WERI-Rb-1 (cell line): ENCODE measurements at regions not wholly inside any gene's neighbourhood (a gene's known extent, or its start where the extent isn't known, plus 50 kb on each side); places are given as distances from the start of the nearest gene placed in this dataset.
"Not testable (repeated sequence)": the region's sequence is repeated elsewhere in the genome, so short reads cannot be mapped to it uniquely, and the experiment has no call there.

Experiments
- DNase-seq: peaks from one replicate; pipeline ENCODE4 v3.0.0-alpha.2; 2020
- H3K27ac ChIP-seq: fragments of 250-450 bp; sonication (Bioruptor Pico); 2 replicates; pipeline ENCODE4 v1.5.1; 2020; ENCODE audit warnings: mild to moderate bottlenecking, moderate library complexity
- H3K27me3 ChIP-seq: fragments of 250-450 bp; sonication (Bioruptor Pico); 2 replicates; pipeline ENCODE4 v1.5.1; 2021; ENCODE audit warnings: mild to moderate bottlenecking, low read depth, moderate library complexity; ENCODE audit not compliant: insufficient read depth, severe bottlenecking
- H3K36me3 ChIP-seq: fragments of 250-450 bp; sonication (Bioruptor Pico); 2 replicates; pipeline ENCODE4 v1.5.1; 2020; ENCODE audit warnings: mild to moderate bottlenecking, moderate library complexity
- H3K4me3 ChIP-seq: 2 replicates; pipeline ENCODE4 v1.5.1; 2011; ENCODE audit warnings: low read depth, mild to moderate bottlenecking, control low read depth, low read length
- H3K9me3 ChIP-seq: fragments of 250-450 bp; sonication (Bioruptor Pico); 2 replicates; pipeline ENCODE4 v1.5.1; 2021; ENCODE audit warnings: mild to moderate bottlenecking, moderate library complexity; ENCODE audit not compliant: severe bottlenecking
- TF ChIP-seq, protein P1 (sequence below): IDR thresholded peaks from 2 replicates; pipeline ENCODE4 v1.5.1; 2011; ENCODE audit warnings: low read depth, mild to moderate bottlenecking, control low read depth, inconsistent platforms, low read length

DNA sequence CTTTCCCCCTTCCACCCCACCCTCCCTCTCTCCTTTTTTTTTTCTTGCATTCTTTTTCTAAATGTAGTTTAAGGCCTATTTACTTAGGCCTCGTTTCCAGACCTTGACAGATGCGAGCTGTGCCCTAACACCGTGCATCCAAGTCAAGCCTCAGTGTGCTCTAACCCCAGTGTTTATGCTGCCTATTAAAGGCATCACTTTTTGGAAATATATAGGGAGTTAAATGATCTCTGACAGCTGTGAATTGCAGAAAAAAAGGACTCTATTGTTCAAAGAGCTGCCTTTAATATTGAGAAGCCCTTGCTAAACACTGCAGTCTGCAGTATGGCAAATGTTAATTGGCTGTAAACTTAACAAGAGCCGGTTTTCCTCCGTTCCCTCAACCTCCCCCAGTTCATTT lies 270.4 kb upstream of the TUT7 start:
- no peak overlapping the region for H3K27ac ChIP-seq

DNA sequence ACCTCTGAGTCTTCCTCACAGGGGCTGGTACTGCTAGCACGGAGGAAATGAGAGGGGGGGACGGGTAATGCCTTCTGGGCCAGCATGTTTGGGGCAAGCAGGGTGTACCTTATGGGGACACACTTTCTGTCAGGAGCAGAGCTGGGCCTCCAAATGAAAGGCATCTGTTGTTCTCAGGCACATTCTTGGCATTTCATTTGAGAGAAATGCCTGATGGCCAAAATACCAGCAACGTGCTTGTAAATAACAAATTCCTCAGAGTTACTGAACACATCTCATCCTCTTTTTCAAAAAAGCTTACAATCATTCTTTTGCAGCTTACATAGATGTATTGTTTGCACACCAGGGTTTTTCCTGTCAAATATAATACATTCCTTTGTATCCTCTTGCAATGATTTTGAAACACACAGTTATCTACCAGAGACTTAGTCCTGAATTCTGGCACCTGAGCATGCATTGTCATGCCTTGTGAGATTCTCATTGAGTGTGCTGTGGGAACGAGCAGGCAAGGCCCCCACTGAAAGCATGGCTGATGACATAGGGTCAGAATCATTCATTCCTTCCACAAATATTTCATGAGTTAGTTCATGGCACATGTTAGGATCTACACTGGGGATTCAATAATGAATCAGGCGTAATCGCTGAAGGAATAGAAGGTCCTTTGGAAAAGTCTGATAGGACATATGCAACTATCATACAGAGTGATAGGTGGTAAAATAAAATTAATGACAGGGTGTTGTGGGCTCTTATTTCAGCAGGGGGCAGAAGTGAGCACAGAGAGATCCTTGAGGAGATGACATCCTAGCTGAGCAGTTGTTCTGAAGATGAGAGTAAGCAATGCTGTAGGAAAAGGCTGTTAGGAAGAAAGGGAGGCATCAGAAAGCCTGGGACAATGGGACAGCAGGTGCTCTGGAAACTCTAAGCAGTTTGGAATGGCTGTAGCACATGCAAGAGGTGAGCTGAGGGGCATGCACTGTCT lies 260.9 kb upstream of the TUT7 start:
- Histone ChIP-seq H3K4me3 (no peak overlapping the region), H3K36me3 (no peaks in the 10 kb centered on the region), H3K9me3 (no peaks in the 10 kb centered on the region), H3K27ac (no peak overlapping the region), H3K27me3 (peaks cover 22% of the 10 kb centered on the region)
- DNase-seq = no peak
- TF ChIP-seq, protein P1, sequence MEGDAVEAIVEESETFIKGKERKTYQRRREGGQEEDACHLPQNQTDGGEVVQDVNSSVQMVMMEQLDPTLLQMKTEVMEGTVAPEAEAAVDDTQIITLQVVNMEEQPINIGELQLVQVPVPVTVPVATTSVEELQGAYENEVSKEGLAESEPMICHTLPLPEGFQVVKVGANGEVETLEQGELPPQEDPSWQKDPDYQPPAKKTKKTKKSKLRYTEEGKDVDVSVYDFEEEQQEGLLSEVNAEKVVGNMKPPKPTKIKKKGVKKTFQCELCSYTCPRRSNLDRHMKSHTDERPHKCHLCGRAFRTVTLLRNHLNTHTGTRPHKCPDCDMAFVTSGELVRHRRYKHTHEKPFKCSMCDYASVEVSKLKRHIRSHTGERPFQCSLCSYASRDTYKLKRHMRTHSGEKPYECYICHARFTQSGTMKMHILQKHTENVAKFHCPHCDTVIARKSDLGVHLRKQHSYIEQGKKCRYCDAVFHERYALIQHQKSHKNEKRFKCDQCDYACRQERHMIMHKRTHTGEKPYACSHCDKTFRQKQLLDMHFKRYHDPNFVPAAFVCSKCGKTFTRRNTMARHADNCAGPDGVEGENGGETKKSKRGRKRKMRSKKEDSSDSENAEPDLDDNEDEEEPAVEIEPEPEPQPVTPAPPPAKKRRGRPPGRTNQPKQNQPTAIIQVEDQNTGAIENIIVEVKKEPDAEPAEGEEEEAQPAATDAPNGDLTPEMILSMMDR = peak; percentile 38; the same call in 1 of the 2 replicates

More for the DNA sequence above, 270.4 kb upstream of the TUT7 start:
- no peaks in the 10 kb centered on the region for H3K9me3 ChIP-seq
- no peaks in the 10 kb centered on the region for H3K36me3 ChIP-seq
- TF ChIP-seq, protein P1 = no peak
- peaks cover 30% of the 10 kb centered on the region for H3K27me3 ChIP-seq
- H3K4me3 ChIP-seq = no peak overlapping the region
- no peak for DNase-seq

DNA sequence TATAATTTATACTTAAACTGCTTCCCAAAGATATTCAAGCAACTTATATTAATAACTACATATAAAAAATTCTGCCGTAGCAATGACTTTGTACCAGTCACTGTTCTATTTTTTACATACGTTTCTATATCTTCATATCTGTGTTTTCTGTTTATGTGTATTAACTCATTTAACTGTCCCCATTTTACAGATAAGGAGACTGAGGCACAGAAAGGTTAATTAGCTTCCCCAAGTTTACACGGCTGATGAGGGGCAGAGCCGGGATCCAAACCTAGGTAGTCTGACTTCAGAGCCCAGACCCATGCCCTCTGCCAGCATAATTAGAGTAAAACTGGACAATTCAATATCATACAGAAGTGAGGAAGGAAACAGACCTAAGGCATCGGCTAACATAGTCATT lies 259.7 kb upstream of the TUT7 start:
- Histone ChIP-seq H3K27me3 (peaks cover 18% of the 10 kb centered on the region), H3K27ac (no peak overlapping the region), H3K9me3 (no peaks in the 10 kb centered on the region), H3K4me3 (no peak overlapping the region), H3K36me3 (no peaks in the 10 kb centered on the region)
- TF ChIP-seq, protein P1 = no peak
- DNase-seq = no peak

DNA sequence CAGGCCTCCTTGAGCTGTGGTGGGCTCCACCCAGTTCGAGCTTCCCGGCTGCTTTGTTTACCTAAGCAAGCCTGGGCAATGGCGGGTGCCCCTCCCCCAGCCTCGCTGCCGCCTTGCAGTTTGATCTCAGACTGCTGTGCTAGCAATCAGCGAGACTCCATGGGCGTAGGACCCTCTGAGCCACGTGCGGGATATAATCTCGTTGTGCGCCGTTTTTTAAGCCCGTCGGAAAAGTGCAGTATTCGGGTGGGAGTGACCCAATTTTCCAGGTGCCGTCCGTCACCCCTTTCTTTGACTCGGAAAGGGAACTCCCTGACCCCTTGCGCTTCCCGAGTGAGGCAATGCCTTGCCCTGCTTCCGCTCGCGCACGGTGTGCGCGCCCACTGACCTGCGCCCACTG lies 257.3 kb upstream of the TUT7 start:
- not testable (repeated sequence) for H3K4me3 ChIP-seq, H3K27ac ChIP-seq, DNase-seq, H3K36me3 ChIP-seq, H3K9me3 ChIP-seq
- H3K27me3 ChIP-seq = peaks cover 10% of the 10 kb centered on the region

DNA sequence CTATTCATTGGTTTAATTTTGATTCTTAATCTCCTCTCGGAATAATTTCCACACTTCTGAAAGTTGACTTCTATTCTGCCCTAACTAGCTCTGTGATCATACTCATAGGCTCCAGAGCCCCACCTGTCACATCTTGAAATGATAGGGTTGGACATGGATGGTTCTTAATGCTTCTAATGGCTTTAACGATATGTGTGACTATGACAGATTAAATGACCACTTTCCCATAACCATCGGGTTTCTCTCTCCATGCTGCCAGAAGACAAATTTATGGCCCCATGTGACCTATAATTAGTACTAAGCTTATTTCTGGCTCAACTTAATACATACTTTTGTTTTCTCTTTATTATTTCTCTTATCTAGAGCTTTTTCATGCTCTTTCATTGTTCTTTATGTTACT lies 251.1 kb upstream of the TUT7 start:
- TF ChIP-seq, protein P1 = no peak
- H3K27me3 ChIP-seq = peaks cover 14% of the 10 kb centered on the region
- no peak overlapping the region for H3K27ac ChIP-seq
- no peak overlapping the region for H3K4me3 ChIP-seq
- no peak for DNase-seq
- no peaks in the 10 kb centered on the region for H3K36me3 ChIP-seq
- H3K9me3 ChIP-seq = no peaks in the 10 kb centered on the region

DNA sequence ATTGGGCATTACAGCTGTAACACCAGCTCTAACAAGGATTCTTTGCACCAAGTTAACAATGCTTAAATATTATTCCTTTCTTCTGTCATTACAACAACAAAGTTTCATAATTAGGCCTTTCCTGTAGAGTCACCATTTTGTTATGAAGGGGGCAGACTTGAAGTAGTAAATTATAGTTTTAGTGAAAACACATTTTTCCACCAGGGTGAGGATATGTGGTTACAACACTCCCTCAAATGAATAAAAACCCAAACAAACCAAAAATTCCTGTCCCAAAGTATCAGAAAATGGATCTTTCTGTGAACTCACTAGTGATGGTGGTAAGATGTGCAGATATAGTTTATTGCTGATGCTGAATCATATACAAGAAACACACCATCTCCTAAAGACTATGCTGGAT lies 250.5 kb upstream of the TUT7 start:
- Histone ChIP-seq H3K9me3 (no peaks in the 10 kb centered on the region), H3K36me3 (no peaks in the 10 kb centered on the region), H3K27ac (no peak overlapping the region), H3K27me3 (peaks cover 20% of the 10 kb centered on the region), H3K4me3 (no peak overlapping the region)
- DNase-seq = no peak
- TF ChIP-seq, protein P1 = no peak
